G401 (cell line): ENCODE measurements at regions not wholly inside any gene's neighbourhood (a gene's known extent, or its start where the extent isn't known, plus 50 kb on each side); places are given as distances from the start of the nearest gene placed in this dataset.

Experiments
- DNase-seq: peaks from one replicate; pipeline ENCODE4 v3.0.0-alpha.2; 2015; ENCODE audit warnings: low spot score
- in situ Hi-C: cut with HindIII; loops from 2 replicates; pipeline ENCODE4 v1.10.0; 2016; ENCODE audit warnings: low sequenced_read_pairs, mixed read lengths

DNA sequence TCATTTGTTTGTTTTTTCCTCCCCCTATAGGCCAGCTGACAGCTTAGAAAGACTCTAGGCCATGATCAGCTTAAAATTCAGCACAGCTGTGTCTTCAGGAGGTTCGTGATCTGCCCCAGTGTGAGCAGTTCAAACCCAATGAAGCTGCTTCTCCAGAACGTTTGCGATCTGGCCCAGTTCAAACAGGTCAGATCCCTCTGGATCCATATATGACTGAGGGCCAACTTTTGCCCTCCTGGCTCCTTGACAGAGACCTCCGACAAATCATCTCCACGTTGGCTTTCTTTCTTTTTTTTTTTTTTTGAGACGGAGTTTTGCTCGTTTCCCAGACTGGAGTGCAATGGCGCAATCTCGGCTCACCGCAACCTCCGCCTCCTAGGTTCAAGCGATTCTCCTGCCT is 50.2 kb upstream of the ATF7IP2 start:
- no peak for DNase-seq
- in situ Hi-C loops = no loop called here
